GM21528 (cell line): ENCODE measurements at regions not wholly inside any gene's neighbourhood (a gene's known extent, or its start where the extent isn't known, plus 50 kb on each side); places are given as distances from the start of the nearest gene placed in this dataset.
A peak's percentile ranks its signal among the peaks of the same experiment; 100 is the strongest.

Experiments used
- ATAC-seq: cut with Tn5 transposase; IDR thresholded peaks from one replicate; pipeline ENCODE4 v1.9.1; 2021; ENCODE audit warnings: mild to moderate bottlenecking, moderate library complexity; ENCODE audit not compliant: unreplicated experiment, low FRiP score

- ATAC-seq = no peak
These were observed 97.6 kb downstream of the TM2D1 start for GRCh38 chr1:61627365-61627764.

DNA sequence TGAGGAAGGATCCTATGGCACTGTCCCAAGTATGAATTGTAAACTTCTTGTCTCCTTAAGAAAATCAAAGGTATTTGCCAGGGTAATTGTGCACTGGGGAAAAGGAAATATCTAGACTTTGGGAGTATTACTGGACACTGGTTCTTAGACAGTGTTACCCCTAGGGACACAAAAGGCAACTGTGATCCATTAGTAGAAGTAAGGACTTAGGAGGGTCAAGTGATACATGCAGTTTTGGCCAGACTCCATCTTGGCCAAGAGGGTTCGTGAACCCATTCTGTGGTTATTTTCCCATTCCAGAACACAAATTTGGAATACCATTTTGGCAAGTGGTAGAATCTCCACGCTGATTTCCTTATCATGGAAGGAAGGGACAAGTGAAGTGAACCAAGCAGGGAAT, 98.1 kb downstream of the TM2D1 start:
- ATAC-seq = no peak

DNA sequence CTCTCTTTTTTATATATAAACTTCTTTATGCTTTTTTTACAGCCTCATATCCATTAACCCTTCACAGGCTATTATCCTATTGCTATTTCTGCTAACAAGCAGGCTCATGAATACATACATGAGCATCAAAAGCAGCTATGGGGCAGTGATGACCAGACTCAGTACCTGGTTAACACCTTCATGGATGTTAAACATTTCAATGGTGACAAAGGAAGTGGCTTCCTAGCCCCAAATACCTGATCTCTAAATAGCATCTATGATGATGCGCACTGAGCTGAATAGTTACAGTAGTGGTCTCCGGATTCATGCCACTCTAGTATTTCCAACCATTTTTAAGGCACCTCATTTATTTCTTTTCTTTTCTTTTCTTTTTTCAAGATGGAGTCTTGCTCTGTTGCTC, 101.1 kb downstream of the TM2D1 start:
- no peak for ATAC-seq

GRCh38 chr1:61620536-61620935, 104.4 kb downstream of the TM2D1 start:
- no peak for ATAC-seq

- ATAC-seq = no peak
These were observed 106.2 kb downstream of the TM2D1 start for GRCh38 chr1:61618755-61619154.

- ATAC-seq = no peak
These were observed 106.7 kb downstream of the TM2D1 start for GRCh38 chr1:61618193-61618592.

DNA sequence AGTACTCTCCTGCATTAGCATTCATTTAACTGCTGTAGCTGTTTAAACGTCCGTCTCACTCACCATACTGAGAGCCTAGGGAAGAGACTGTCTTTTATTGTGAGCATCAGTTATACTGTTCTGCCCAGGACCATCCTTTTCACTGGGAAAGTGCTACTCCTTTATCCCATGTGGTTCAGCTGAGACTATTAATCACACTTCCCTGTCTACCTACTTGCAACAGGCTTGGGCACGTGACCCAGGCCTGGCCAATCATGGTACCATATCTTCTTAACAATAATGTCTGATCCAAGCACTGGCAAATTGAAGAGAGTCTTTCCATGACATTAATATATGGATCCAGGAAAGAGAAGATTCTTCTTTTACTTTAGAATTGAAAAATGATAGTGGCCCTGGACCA, 108.1 kb downstream of the TM2D1 start:
- ATAC-seq = no peak

- no peak for ATAC-seq
These were observed 112.3 kb downstream of the TM2D1 start for GRCh38 chr1:61612602-61613001.

GRCh38 chr1:61609040-61609439, 115.9 kb downstream of the TM2D1 start:
- ATAC-seq = no peak

DNA sequence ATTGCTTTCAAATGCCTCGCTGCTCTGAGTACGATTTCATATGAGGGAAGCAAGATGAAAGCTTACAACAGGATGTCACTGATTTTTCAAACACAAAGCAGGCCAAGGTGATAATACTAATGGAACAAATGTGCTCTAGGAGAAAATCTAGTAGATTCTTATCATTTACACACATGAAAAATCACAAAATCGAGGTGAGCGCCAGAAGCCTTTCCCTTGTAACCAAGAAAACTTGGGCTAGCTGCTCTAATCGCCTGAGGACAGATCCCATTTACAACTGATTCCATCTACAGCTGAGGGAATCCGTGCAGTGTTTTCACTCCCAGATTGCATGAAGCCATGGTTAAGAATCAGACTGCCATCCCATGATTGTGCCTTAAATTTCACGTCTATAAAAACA, 117.5 kb downstream of the TM2D1 start:
- ATAC-seq = no peak

GRCh38 chr1:61606448-61607312, 118.3 kb downstream of the TM2D1 start:
- no peak for ATAC-seq

GRCh38 chr1:61605607-61606321, 119.2 kb downstream of the TM2D1 start:
- ATAC-seq = no peak

GRCh38 chr1:61604684-61605083, 120.3 kb downstream of the TM2D1 start:
- no peak for ATAC-seq

GRCh38 chr1:61604261-61604660, 120.7 kb downstream of the TM2D1 start:
- no peak for ATAC-seq

DNA sequence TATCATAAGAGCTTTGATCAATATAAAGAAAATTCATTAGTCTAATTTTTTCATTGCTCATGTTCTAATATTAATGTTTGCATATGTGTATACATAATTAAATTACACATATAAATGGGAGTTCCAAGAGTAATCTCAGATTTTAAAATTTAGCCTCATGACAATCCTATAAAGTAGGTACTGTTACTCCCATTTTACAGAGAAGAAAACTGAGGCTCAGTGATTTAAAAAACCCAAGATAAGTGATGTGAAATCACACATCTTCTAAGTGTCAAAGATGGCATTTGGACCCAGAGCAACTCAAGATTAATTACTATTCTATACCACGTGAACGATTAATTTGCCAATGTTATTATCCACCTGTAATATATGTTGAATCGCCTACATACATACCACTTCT, 122.3 kb downstream of the TM2D1 start:
- no peak for ATAC-seq

GRCh38 chr1:61597601-61598000, 127.3 kb downstream of the TM2D1 start:
- no peak for ATAC-seq

DNA sequence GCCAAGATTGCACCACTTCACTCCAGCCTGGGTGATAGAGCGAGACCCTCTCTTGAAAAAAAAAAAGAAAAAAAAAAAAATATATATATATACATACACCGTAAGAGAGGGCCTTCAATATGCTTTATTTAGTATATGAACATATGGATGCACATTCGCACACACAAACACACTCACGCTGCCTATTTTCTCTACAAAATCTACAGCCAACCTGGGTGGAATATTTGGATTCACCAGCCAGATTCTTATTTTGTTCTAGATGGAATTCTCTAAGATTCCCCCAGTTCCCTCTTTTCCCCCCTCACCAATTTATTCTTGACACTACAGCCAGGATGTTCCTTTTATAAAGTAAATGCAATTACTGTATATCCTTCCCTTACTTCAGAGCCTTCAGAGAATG, 131.6 kb downstream of the TM2D1 start:
- ATAC-seq = no peak

- no peak for ATAC-seq
These were observed 133.6 kb downstream of the TM2D1 start for GRCh38 chr1:61591351-61591750.

DNA sequence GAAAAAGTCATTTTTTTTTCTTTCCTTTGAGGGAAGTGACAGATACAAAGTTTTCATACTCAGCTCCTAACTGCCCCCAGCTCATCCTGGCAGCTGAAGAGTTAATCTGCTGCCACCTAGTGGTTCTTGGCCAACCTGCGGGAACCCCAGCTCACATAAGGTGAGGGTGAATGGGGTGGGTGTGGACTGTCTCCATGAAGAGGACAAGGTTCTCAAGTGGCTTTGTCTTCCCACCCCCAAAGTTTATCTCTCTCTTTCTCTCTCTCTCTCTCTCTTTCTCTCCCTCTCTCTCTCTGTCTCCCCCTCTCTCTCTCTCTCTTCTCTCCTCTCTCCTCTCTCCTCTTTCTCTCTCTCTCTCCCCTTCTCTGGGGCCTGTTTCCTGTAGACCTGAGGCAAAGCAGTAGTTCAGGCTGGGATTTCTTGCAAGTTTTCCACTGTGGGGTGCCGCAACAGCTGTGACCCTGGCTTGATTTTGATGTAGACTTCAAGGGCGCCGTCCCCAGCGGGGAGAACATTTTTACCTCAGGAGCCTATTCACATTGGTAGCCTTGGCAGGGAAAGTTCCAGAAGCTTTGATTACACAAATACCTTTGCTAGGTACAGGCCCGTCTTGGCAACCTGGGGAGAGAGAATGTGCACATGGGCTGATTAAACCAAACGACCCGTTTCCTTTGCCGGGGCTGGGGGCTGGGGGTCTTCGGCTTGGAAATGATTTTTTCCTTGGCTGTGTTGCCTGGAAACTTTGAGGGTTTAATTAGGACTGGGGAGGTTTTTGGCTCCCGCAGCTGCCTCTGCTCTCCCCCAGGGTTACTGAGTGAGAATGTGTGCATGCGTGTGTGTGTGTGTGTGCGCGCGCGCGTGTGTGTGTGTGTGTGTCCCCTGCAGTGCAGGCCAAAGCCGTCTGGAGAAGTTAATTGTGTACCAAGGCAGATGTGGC, 135.9 kb downstream of the TM2D1 start:
- ATAC-seq = peak; percentile 94

GRCh38 chr1:61585714-61586113, 139.2 kb downstream of the TM2D1 start:
- ATAC-seq = no peak

GRCh38 chr1:61583703-61584102, 141.2 kb downstream of the TM2D1 start:
- ATAC-seq = no peak
